Activated CD4-positive, CD25-positive, alpha-beta regulatory T cell treated with anti-CD3 and anti-CD28 coated beads, Interleukin-2, amount 50 U/mL, for 72 hours (primary cell): ENCODE measurements at regions not wholly inside any gene's neighbourhood (a gene's known extent, or its start where the extent isn't known, plus 50 kb on each side); places are given as distances from the start of the nearest gene placed in this dataset.
"Not testable (repeated sequence)": the region's sequence is repeated elsewhere in the genome, so short reads cannot be mapped to it uniquely, and the experiment has no call there.

Experiments
- DNase-seq: peaks from one replicate; pipeline ENCODE4 v3.0.0; 2021

- DNase-seq = no peak
These were observed 279.2 kb downstream of the QDPR start for GRCh38 chr4:17232566-17233253.

GRCh38 chr4:17231880-17232475 is 279.9 kb downstream of the QDPR start:
- not testable (repeated sequence) for DNase-seq

DNA sequence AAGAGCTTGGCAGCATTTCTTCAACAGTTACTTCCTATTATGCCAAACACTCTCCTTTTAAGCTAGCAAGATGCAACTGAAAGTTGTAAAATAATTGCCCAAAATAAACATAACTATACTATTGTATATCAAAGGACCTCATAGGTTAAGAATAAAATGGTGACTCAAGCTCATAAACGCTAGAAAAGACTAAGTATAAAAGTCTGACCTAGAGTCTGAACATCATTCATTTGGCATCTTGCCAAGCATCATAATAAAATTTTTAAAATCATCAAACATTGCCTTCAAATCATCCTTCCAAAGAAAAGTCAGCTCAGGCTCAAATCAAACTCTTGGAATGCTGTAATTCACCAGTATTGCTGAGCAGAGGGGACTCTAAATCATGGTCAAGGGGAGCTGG is 281.2 kb downstream of the QDPR start:
- no peak for DNase-seq

- no peak for DNase-seq
These were observed 291.1 kb downstream of the QDPR start for GRCh38 chr4:17220816-17221215.

DNA sequence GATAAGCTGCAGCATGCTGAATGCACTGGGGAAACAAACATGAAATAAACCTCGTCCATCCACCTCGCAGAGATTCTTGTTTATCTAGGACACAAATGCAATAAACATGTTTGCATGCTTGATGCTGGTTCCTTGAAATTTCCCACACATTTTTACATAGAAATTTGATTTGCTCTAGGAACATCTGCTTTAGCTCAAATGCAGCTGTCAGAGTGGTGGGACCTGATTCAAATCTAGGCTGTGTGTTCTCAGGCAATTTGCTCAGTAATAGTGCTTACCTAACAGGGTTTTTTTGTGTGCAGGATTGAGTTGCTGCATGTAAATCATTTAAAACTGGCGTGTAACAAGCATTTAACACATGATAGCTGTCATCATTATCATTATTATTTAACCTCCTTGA is 293.1 kb downstream of the QDPR start:
- no peak for DNase-seq

- no peak for DNase-seq
These were observed 304.8 kb downstream of the QDPR start for GRCh38 chr4:17206829-17207801.

DNA sequence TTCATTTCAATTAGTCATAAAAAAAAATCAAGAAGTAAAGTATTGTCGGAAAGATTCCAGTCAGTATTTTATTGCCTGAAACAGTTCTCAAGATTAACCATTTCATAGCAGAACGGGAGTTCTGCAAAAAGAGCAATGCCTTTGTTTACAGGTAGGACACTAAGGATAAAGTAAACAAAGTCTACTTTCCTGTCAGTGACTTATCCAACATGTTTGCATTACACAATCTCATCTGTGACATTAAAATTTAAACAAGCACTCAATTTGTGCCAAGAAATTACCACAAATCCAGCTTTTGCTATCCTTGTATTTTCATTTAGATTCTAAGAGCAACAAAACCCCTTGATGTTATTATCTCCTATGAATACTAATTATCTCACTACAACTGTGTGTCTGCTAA is 306.5 kb upstream of the LDB2 start:
- DNase-seq = no peak

- DNase-seq = no peak
These were observed 305.4 kb upstream of the LDB2 start for GRCh38 chr4:17203797-17204196.

GRCh38 chr4:17197070-17197469 is 298.6 kb upstream of the LDB2 start:
- no peak for DNase-seq

- no peak for DNase-seq
These were observed 297.2 kb upstream of the LDB2 start for GRCh38 chr4:17195461-17196275.

DNA sequence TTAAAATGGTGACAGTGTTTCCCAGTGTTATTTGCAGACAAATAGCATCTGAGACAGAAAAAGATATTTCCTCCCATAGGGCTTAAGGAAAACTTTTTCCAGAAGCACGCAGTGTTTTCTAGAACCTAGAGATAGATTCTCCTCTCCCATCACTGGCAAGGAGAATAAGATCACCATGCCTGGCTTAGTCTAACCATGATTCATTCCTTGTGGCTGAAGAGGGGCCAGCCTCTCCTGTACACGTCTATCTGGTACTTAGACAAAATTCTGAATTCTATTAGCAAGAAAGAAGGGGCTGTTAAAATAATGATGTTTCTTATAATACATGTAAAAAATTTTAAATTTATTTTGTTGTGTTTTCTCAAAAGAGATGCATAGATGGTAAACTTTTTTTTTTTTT is 296.1 kb upstream of the LDB2 start:
- DNase-seq = no peak

- no peak for DNase-seq
These were observed 291.3 kb upstream of the LDB2 start for GRCh38 chr4:17189759-17190158.

- DNase-seq = no peak
These were observed 290.9 kb upstream of the LDB2 start for GRCh38 chr4:17189401-17189720.

DNA sequence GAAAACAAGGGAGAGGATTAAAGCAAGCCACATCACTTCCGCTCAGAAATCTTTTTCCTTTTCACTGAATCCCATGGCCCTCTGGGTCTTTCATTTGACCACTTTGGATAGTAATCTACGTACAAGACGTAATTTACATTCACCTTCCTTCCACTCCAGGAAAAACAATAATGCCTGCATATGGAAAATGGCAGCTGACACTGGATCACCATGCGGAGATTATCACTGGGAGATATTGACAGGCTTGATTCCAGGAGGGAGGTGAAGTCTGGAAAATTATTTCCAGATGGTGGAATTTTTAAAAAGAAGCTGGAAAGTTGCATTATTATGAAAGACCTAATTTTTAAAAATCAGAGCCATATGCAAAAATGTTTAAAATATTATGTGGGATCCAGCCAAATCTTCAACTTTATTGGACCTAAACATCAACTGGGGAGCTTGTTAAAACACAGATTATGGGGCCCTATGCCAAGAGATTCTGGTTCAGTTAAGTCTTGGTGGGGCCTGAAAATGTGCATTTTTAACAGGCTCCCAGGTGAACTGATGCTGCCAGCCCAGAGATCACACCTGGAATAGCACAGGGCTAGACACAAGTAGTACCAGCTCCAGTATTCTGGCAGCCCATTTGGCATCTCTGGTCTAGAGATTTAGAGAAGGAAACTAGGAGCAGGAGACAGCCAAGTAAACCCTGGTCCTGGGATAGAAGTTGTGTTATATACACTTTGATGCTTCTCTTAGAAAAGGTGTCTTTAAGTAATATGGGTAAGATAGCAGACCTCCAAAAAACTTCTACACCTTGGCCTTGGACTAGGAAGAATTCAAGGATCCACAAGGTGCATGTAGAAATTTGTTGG is 290.3 kb upstream of the LDB2 start:
- no peak for DNase-seq

DNA sequence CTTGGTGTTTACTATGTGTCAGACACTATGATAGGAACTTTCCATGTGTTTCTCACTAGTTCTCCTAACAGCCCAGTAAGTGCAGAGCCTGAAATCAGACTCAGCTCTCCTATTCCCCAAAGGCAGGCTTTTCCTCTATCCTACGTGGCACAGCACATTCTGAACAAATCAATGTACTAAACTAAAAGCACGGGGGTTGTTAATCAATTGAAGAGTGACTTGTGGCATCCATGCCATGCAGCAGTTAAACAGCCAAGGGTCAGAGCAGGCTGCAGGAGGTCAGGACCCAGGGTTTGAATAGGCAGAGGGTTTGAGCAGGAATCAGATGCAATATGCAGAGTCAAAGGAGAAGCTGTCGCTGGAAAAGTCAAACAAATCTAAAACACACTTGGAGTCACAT is 289.7 kb upstream of the LDB2 start:
- DNase-seq = no peak

DNA sequence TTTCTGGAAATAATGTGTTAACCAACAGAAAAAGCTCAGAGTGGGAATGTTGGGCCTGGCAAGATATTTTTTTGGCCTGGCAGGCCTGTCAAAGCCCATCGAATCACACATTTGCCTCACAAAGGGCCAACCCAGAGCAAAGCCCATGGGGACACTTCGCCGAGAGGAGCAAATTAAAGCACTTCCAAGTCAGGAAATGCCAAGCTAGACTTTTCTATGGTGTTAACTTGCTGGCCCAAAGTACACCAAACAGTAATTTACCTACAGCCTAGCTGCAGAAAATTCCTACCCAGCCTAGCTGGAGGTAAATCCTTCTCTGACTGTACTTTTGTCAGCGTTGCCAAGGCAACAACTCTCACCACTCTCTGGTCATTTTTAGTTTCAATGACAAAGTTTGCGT is 288.6 kb upstream of the LDB2 start:
- no peak for DNase-seq

DNA sequence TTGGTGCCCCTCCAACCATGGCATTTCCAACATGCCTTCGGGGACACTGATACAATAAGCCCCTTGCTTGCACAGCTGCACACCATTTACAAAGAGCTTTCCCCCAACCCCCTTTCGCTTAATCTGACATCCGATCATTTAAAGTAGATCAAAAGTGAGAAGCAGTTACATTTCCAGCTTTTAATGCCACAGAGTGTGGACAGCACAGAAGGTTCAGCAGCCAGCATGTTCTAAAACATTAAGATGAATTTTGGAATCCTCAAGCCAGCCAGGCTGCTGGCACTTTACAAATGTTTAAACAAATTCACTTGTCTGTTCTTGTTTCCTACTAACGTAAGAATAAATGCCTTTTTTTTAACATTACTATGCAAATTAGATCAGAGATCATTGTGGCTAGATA is 284.4 kb upstream of the LDB2 start:
- DNase-seq = no peak

DNA sequence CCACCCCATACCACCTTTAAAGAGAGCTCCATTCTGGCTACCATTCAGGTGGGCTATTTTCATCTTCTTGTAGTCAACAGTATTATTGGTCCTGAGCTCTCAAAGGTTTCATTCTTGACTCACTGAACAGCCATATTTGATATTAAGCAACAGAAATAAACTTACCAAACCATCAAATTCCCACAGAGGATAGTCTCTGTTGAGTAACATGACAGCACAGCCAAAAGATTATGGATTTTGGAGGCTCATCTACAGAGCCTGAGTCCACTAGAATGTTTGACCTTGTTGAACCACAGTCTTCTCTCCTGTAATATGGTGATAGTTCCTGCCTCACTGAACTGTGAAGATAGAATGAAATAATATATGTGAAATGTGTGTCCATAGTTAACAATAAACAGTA is 276.3 kb upstream of the LDB2 start:
- DNase-seq = no peak

DNA sequence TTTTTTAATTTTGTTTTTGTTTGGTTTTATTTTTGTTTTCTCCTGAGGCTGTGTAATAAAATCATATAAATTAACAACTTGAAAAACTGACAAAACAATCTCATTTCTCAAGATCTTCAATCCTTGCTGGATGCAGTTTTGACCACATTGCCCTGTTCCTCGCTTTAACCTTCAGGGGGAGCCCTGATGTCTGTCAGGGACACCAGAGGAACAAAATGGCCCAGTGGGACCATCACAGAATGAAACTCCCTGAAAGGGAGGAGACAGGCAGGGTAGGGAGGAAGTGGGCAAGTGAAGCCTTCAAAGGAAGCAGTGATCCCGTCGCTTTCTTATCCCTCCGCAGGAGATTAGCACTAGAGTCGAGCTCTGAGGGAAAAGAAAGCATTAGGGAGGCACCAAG is 274.9 kb upstream of the LDB2 start:
- DNase-seq = no peak

DNA sequence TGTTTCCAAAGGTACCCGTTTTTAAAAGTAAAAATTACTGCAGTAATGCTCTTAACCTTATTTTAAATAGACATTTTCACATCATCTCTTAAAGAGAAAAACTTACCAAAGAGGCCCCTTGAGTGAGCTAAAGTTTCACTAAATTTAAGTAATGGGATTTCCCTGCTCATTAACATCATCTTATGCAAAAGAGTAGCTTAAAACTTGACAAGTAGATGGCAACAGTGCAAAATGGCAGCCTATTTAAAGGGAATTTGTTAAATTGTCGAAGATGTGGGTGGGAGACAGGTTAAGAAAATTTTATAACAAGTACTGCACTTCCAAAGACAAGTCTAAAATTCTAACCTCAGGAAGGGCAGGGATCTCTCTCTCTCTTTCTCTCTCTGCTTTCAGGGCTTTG is 271.7 kb upstream of the LDB2 start:
- DNase-seq = no peak

- no peak for DNase-seq
These were observed 271.3 kb upstream of the LDB2 start for GRCh38 chr4:17169699-17170098.

- no peak for DNase-seq
These were observed 270.1 kb upstream of the LDB2 start for GRCh38 chr4:17168571-17168970.
